ENCODE measurements at regions not wholly inside any gene's neighbourhood (a gene's known extent, or its start where the extent isn't known, plus 50 kb on each side); places are given as distances from the start of the nearest gene placed in this dataset.

GRCh38 chr4:111793433-111794091 is 351.7 kb upstream of the FAM241A start:
- Histone ChIP-seq H3K36me3 (ENCODE audit: control insufficient read depth, insufficient read depth, low read length) (no peaks in the 10 kb centered on the region), H3K27me3 (ENCODE audit: control insufficient read depth, insufficient read depth, low read length) (no peaks in the 10 kb centered on the region), H3K4me3 (ENCODE audit: low read depth in 2 of 2, low read length in 2 of 2) (no peak overlapping the region), H3K9me3 (ENCODE audit: control insufficient read depth, insufficient read depth, low read depth, low read length) (no peaks in the 10 kb centered on the region), H3K4me1 (ENCODE audit: control insufficient read depth, insufficient read depth, low read length) (no peaks in the 10 kb centered on the region), H3K27ac (ENCODE audit: low read length) (no peak overlapping the region)
- TF ChIP-seq SIN3A (IDR thresholded peaks at IDR 0.05; ENCODE audit: borderline replicate concordance, insufficient read depth, low read depth, low read length) (no peak), REST (IDR thresholded peaks at IDR 0.05; ENCODE audit: insufficient read depth in 1 of 2, low read depth in 2 of 2, low read length in 1 of 2) (no peak), POLR2AphosphoS5 (IDR thresholded peaks at IDR 0.05; ENCODE audit: low read depth, low read length) (no peak), TCF7L2 (IDR thresholded peaks at IDR 0.05; ENCODE audit: low read depth, low read length) (no peak), CTCF (IDR thresholded peaks at IDR 0.05) (no peak)
- no TSS peak for BruUV-seq (replicated peaks)
- ATAC-seq = no peak
- ChIA-PET POLR2A (no interaction called here), CTCF (no interaction called here)
- intact Hi-C loops (cut with micrococcal nuclease; ENCODE audit: unreplicated experiment) = no loop called here
- in situ Hi-C loops (cut with HindIII; ENCODE audit: low pct_unique_long_range_greater_than_20kb, low sequenced_read_pairs) = no loop called here
- no peak for DNase-seq (ENCODE audit: low read depth, low spot score)

GRCh38 chr4:111797455-111798163 is 347.6 kb upstream of the FAM241A start:
- Histone ChIP-seq H3K4me1 (ENCODE audit: control insufficient read depth, insufficient read depth, low read length) (no peaks in the 10 kb centered on the region), H3K36me3 (ENCODE audit: control insufficient read depth, insufficient read depth, low read length) (no peaks in the 10 kb centered on the region), H3K27me3 (ENCODE audit: control insufficient read depth, insufficient read depth, low read length) (no peaks in the 10 kb centered on the region), H3K9me3 (ENCODE audit: control insufficient read depth, insufficient read depth, low read depth, low read length) (no peaks in the 10 kb centered on the region), H3K4me3 (ENCODE audit: low read depth in 2 of 2, low read length in 2 of 2) (no peak overlapping the region), H3K27ac (ENCODE audit: low read length) (no peak overlapping the region)
- ATAC-seq = no peak
- TF ChIP-seq REST (IDR thresholded peaks at IDR 0.05; ENCODE audit: insufficient read depth in 1 of 2, low read depth in 2 of 2, low read length in 1 of 2) (no peak), POLR2AphosphoS5 (IDR thresholded peaks at IDR 0.05; ENCODE audit: low read depth, low read length) (no peak), SIN3A (IDR thresholded peaks at IDR 0.05; ENCODE audit: borderline replicate concordance, insufficient read depth, low read depth, low read length) (no peak), CTCF (IDR thresholded peaks at IDR 0.05) (no peak), TCF7L2 (IDR thresholded peaks at IDR 0.05; ENCODE audit: low read depth, low read length) (no peak)
- no TSS peak for BruUV-seq (replicated peaks)
- DNase-seq (ENCODE audit: low read depth, low spot score) = no peak
- intact Hi-C loops (cut with micrococcal nuclease; ENCODE audit: unreplicated experiment) = no loop called here
- in situ Hi-C loops (cut with HindIII; ENCODE audit: low pct_unique_long_range_greater_than_20kb, low sequenced_read_pairs) = no loop called here
- POLR2A ChIA-PET = no interaction called here
- CTCF ChIA-PET = interaction anchor here (0.5 kb wide), 1 partner anchor 167 kb away, joined by 3 read pairs; no protein-coding TSS in a partner anchor
